IPS-15b (cell line): ENCODE measurements at regions not wholly inside any gene's neighbourhood (a gene's known extent, or its start where the extent isn't known, plus 50 kb on each side); places are given as distances from the start of the nearest gene placed in this dataset.

Experiments used
- H3K27me3 ChIP-seq: one replicate; pipeline ENCODE4 v1.6.1; 2013; ENCODE audit warnings: low read length; ENCODE audit not compliant: control insufficient read depth, insufficient read depth
- H3K36me3 ChIP-seq: one replicate; pipeline ENCODE4 v1.6.1; 2013; ENCODE audit warnings: low read length; ENCODE audit not compliant: control insufficient read depth, insufficient read depth
- H3K4me1 ChIP-seq: one replicate; pipeline ENCODE4 v1.6.1; 2013; ENCODE audit warnings: mild to moderate bottlenecking, low read length; ENCODE audit not compliant: control insufficient read depth, insufficient read depth
- H3K4me3 ChIP-seq: one replicate; pipeline ENCODE4 v1.5.1; 2013; ENCODE audit warnings: low read depth, low read length
- H3K9ac ChIP-seq: one replicate; pipeline ENCODE4 v1.6.1; 2013; ENCODE audit warnings: low read depth, mild to moderate bottlenecking, low read length
- H3K9me3 ChIP-seq: one replicate; pipeline ENCODE4 v1.6.1; 2013; ENCODE audit warnings: mild to moderate bottlenecking, low read length; ENCODE audit not compliant: control insufficient read depth, insufficient read depth

GRCh38 chr3:117596503-117596902, 886.9 kb downstream of the TUSC7 start:
- H3K36me3 ChIP-seq = no peaks in the 10 kb centered on the region
- no peak overlapping the region for H3K4me3 ChIP-seq
- no peaks in the 10 kb centered on the region for H3K9me3 ChIP-seq
- H3K4me1 ChIP-seq = no peaks in the 10 kb centered on the region
- H3K27me3 ChIP-seq = no peaks in the 10 kb centered on the region
- no peak overlapping the region for H3K9ac ChIP-seq

DNA sequence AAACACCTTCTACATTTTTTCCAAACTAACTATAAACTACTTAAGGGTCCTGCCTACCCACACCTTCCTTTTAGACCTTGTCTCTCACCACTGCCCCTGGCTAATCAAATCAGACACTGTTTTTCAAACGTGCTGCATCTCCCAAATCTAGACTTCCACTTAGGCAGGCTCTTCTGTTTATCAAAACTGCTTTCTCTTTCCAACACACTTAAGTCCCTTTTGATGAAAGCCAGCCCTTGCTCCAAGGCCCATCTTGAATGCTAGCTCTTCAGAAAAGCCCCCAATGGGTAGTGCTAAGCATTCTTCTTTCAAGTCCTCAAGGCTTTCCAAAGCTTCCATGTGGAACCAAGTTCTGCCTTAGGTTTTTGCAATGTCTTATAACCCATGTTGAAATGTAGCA, 888.3 kb downstream of the TUSC7 start:
- Histone ChIP-seq H3K27me3 (no peaks in the 10 kb centered on the region), H3K4me1 (peaks cover 5% of the 10 kb centered on the region), H3K9ac (no peak overlapping the region), H3K36me3 (no peaks in the 10 kb centered on the region), H3K4me3 (no peak overlapping the region), H3K9me3 (no peaks in the 10 kb centered on the region)

- H3K9me3 ChIP-seq = no peaks in the 10 kb centered on the region
- no peak overlapping the region for H3K4me3 ChIP-seq
- H3K9ac ChIP-seq = no peak overlapping the region
- H3K4me1 ChIP-seq = peaks cover 5% of the 10 kb centered on the region
- no peaks in the 10 kb centered on the region for H3K27me3 ChIP-seq
- H3K36me3 ChIP-seq = no peaks in the 10 kb centered on the region
Measured at GRCh38 chr3:117600112-117600511, 890.5 kb downstream of the TUSC7 start.

DNA sequence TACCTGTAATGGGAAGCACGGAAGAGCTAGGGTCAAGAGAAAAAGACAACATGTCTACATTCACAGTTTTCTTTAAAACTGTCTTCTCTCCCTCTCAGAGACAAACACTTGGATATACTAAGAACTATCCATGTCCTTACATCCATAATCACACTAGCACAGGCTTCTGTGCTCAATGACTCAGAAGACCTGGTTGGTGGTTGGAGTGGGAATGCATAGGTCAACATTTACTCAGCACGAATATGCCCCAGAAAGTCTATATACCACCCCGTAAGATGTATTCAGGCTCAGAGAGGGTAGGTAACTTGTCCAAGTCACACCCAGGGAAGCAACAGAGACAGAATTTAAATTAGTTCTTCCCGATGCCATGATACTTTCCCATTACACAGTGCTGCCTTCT, 891.1 kb downstream of the TUSC7 start:
- no peaks in the 10 kb centered on the region for H3K27me3 ChIP-seq
- no peak overlapping the region for H3K9ac ChIP-seq
- H3K36me3 ChIP-seq = no peaks in the 10 kb centered on the region
- no peak overlapping the region for H3K4me3 ChIP-seq
- peaks cover 5% of the 10 kb centered on the region for H3K4me1 ChIP-seq
- no peaks in the 10 kb centered on the region for H3K9me3 ChIP-seq

GRCh38 chr3:117602058-117602644, 892.6 kb downstream of the TUSC7 start:
- H3K36me3 ChIP-seq = no peaks in the 10 kb centered on the region
- H3K4me3 ChIP-seq = no peak overlapping the region
- no peaks in the 10 kb centered on the region for H3K27me3 ChIP-seq
- peaks cover 5% of the 10 kb centered on the region for H3K4me1 ChIP-seq
- no peak overlapping the region for H3K9ac ChIP-seq
- no peaks in the 10 kb centered on the region for H3K9me3 ChIP-seq

GRCh38 chr3:117603097-117603496, 893.5 kb downstream of the TUSC7 start:
- H3K36me3 ChIP-seq = no peaks in the 10 kb centered on the region
- no peaks in the 10 kb centered on the region for H3K27me3 ChIP-seq
- no peak overlapping the region for H3K9ac ChIP-seq
- no peaks in the 10 kb centered on the region for H3K9me3 ChIP-seq
- no peak overlapping the region for H3K4me3 ChIP-seq
- H3K4me1 ChIP-seq = peaks cover 5% of the 10 kb centered on the region

DNA sequence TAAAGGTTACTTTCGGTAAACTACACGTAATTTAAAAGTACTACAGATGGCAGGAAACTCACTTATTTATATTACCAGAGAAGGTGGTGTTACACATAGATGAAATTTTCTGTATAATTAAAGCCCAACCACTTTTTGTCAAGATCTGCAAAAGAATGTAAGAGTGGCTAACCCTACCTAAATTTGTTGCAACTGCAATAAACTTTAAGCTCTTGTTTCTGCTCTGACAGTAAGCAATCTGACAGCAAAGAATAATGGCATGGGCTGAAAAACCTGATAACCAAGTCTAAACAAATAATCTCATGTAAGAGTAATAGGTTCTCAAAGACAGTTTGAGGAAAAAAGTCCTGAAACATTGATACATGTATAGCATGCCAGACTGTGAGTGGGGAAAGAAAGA, 897.3 kb downstream of the TUSC7 start:
- Histone ChIP-seq H3K9ac (no peak overlapping the region), H3K27me3 (no peaks in the 10 kb centered on the region), H3K9me3 (no peaks in the 10 kb centered on the region), H3K36me3 (no peaks in the 10 kb centered on the region), H3K4me3 (no peak overlapping the region), H3K4me1 (peaks cover 5% of the 10 kb centered on the region)

DNA sequence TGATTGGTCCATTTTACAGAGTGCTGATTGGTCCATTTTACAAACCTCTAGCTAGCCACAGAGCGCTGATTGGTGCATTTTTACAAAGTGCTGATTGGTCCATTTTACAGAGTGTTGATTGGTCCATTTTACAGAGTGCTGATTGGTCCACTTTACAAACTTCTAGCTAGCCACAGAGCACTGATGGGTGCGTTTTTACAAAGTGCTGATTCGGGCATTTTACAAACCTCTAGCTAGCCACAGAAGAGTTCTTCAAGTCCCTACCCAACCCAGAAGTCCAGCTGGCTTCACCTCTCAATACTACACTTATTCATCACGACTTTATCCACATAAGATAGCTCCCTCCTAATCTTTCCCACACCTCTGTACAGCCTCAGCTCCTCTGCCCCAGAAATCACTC, 899.8 kb downstream of the TUSC7 start:
- Histone ChIP-seq H3K36me3 (no peaks in the 10 kb centered on the region), H3K9me3 (no peaks in the 10 kb centered on the region), H3K4me3 (no peak overlapping the region), H3K9ac (no peak overlapping the region), H3K27me3 (no peaks in the 10 kb centered on the region), H3K4me1 (no peaks in the 10 kb centered on the region)

- Histone ChIP-seq H3K4me1 (no peaks in the 10 kb centered on the region), H3K9me3 (no peaks in the 10 kb centered on the region), H3K27me3 (no peaks in the 10 kb centered on the region), H3K9ac (no peak overlapping the region), H3K36me3 (no peaks in the 10 kb centered on the region), H3K4me3 (no peak overlapping the region)
Measured at GRCh38 chr3:117610156-117610555, 900.6 kb downstream of the TUSC7 start.

DNA sequence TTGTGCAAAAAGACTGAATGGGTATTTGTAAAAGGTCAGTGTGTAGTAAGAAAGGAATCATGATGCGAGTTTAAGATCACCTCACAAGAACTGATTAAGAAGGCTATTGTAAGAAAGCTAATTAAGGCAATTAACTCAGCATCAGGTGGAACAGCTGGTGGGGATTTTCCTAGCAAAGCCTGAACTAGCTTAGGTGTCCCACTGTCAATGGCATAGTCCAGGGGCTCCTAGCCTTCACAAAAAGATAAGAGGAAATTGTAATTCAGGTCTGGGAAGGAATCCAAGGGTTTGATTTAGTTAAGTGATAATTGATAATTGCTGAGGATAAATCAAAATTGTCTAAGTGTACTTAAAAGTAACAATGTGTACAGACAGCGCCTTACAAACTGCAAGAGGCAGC, 901.6 kb downstream of the TUSC7 start:
- H3K4me1 ChIP-seq = no peaks in the 10 kb centered on the region
- no peak overlapping the region for H3K4me3 ChIP-seq
- no peaks in the 10 kb centered on the region for H3K36me3 ChIP-seq
- no peak overlapping the region for H3K9ac ChIP-seq
- no peaks in the 10 kb centered on the region for H3K9me3 ChIP-seq
- H3K27me3 ChIP-seq = no peaks in the 10 kb centered on the region

DNA sequence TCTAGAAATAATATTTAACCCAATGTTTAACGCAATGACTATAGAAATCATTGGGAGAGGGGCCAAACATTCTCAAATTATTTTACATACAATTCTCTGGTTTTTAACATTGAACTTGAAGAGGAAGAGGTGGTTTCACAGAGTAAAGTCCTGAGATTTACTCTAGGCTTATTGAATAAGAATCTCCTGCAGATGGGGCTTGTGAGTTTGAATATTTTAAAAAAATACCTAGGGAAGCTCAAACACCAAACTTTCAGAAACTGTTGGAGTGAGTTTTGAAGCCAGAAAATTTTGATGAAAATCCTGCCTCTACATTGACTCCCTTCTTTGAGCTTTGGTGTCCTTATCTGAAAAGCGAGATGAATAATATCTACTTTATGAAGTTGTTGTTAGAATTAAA, 906.6 kb downstream of the TUSC7 start:
- Histone ChIP-seq H3K4me1 (no peaks in the 10 kb centered on the region), H3K27me3 (no peaks in the 10 kb centered on the region), H3K4me3 (no peak overlapping the region), H3K9ac (no peak overlapping the region), H3K9me3 (no peaks in the 10 kb centered on the region), H3K36me3 (no peaks in the 10 kb centered on the region)

- Histone ChIP-seq H3K4me1 (peaks cover 6% of the 10 kb centered on the region), H3K4me3 (no peak overlapping the region), H3K9ac (no peak overlapping the region), H3K9me3 (no peaks in the 10 kb centered on the region), H3K36me3 (no peaks in the 10 kb centered on the region), H3K27me3 (no peaks in the 10 kb centered on the region)
Measured at GRCh38 chr3:117617906-117618305, 908.3 kb downstream of the TUSC7 start.
